ENCODE measurements at regions not wholly inside any gene's neighbourhood (a gene's known extent, or its start where the extent isn't known, plus 50 kb on each side); places are given as distances from the start of the nearest gene placed in this dataset.

- H3K27ac ChIP-seq (ENCODE audit: low read depth in 1 of 2, low read length in 2 of 2), result no peak overlapping the region
- WGBS, result 93% methylated on average over 4 of the region's 4 CpGs
- no peak for DNase-seq (ENCODE audit: low spot score)
Observed at GRCh38 chr17:5783269-5783668, 199.0 kb upstream of the NLRP1 start.

More at GRCh38 chr17:5783269-5783668, 199.0 kb upstream of the NLRP1 start:
- Histone ChIP-seq H3K4me1 (ENCODE audit: control insufficient read depth in 4 of 4, insufficient read depth in 4 of 4, low read length in 3 of 4) (peaks cover 0 to 2% (median 0%) of the 10 kb centered on the region in 4 donors), H3K36me3 (ENCODE audit: control insufficient read depth in 4 of 4, insufficient read depth in 3 of 4, low read depth in 1 of 4, low read length in 3 of 4) (no peaks in the 10 kb centered on the region), H3K4me3 (ENCODE audit: low read depth in 1 of 3, low read length in 3 of 3) (no peak overlapping the region), H3K9me3 (ENCODE audit: control insufficient read depth in 4 of 4, low read length in 3 of 4) (peaks cover 3 to 9% (median 5%) of the 10 kb centered on the region in 4 donors), H3K27me3 (ENCODE audit: control insufficient read depth in 4 of 4, insufficient read depth in 4 of 4, low read length in 3 of 4) (no peaks in the 10 kb centered on the region), H3K9ac (ENCODE audit: low read depth in 1 of 2, low read length in 2 of 2) (no peak overlapping the region)
- TF ChIP-seq MAX (IDR thresholded peaks at IDR 0.05) (no peak), FOXA1 (IDR thresholded peaks at IDR 0.05) (no peak), RXRA (IDR thresholded peaks at IDR 0.05) (no peak), NR2F2 (IDR thresholded peaks at IDR 0.05) (no peak), HNF4G (IDR thresholded peaks at IDR 0.05) (no peak), JUND (IDR thresholded peaks at IDR 0.05) (no peak), RAD21 (IDR thresholded peaks at IDR 0.05) (no peak), HNF4A (conservative IDR thresholded peaks at IDR 0.05) (no peak), CTCF (IDR thresholded peaks at IDR 0.05; ENCODE audit: low read depth, low read length, missing input control) (no peak), REST (IDR thresholded peaks at IDR 0.05) (no peak), GABPA (IDR thresholded peaks at IDR 0.05 in 1 of 2, conservative IDR thresholded peaks at IDR 0.05 in 1 of 2) (no peak), FOXA2 (IDR thresholded peaks at IDR 0.05) (no peak), ZBTB33 (IDR thresholded peaks at IDR 0.05) (no peak), EGR1 (IDR thresholded peaks at IDR 0.05; ENCODE audit: low read depth in 2 of 2) (no peak), SP1 (IDR thresholded peaks at IDR 0.05) (no peak), YY1 (IDR thresholded peaks at IDR 0.05) (no peak)
